Stimulated activated CD4-positive, alpha-beta T cell treated with anti-CD3 and anti-CD28 coated beads, TNF-alpha, amount 100 ng/mL, for 1 hour (primary cell): ENCODE measurements at regions not wholly inside any gene's neighbourhood (a gene's known extent, or its start where the extent isn't known, plus 50 kb on each side); places are given as distances from the start of the nearest gene placed in this dataset.

Experiments
- DNase-seq, 3 donors: peaks; one replicate each; pipeline ENCODE4 v3.0.0-alpha.2; 2020; ENCODE audit warnings: low read depth in 3 of 3, low spot score in 1 of 3

GRCh38 chr7:67738145-67738544, 741.5 kb downstream of the TYW1 start:
- DNase-seq, result no peak

- no peak for DNase-seq
These were observed 742.3 kb downstream of the TYW1 start for GRCh38 chr7:67738958-67739357.

GRCh38 chr7:67743501-67743900, 746.9 kb downstream of the TYW1 start:
- no peak for DNase-seq

GRCh38 chr7:67752227-67752626, 755.6 kb downstream of the TYW1 start:
- no peak for DNase-seq

- no peak for DNase-seq
These were observed 757.3 kb downstream of the TYW1 start for GRCh38 chr7:67753891-67754290.

- DNase-seq, result no peak
These were observed 758.0 kb downstream of the TYW1 start for GRCh38 chr7:67754651-67755050.

- DNase-seq, result no peak
These were observed 761.9 kb downstream of the TYW1 start for GRCh38 chr7:67758551-67758950.

- no peak for DNase-seq
These were observed 764.3 kb downstream of the TYW1 start for GRCh38 chr7:67760971-67761370.

- DNase-seq, result no peak
These were observed 765.9 kb downstream of the TYW1 start for GRCh38 chr7:67762516-67762915.

GRCh38 chr7:67764289-67764688, 767.7 kb downstream of the TYW1 start:
- DNase-seq, result no peak

- no peak for DNase-seq
These were observed 769.0 kb downstream of the TYW1 start for GRCh38 chr7:67765481-67766175.

- no peak for DNase-seq
These were observed 770.3 kb downstream of the TYW1 start for GRCh38 chr7:67766906-67767410.

- no peak for DNase-seq
These were observed 775.4 kb downstream of the TYW1 start for GRCh38 chr7:67771846-67772605.

- no peak for DNase-seq
These were observed 776.4 kb downstream of the TYW1 start for GRCh38 chr7:67773081-67773480.

GRCh38 chr7:67777119-67777518, 780.5 kb downstream of the TYW1 start:
- DNase-seq, result no peak

GRCh38 chr7:67781841-67782240, 785.2 kb downstream of the TYW1 start:
- no peak for DNase-seq

GRCh38 chr7:67786021-67786420, 789.4 kb downstream of the TYW1 start:
- no peak for DNase-seq

GRCh38 chr7:67788669-67789068, 792.0 kb downstream of the TYW1 start:
- DNase-seq, result no peak

GRCh38 chr7:67791918-67792317, 795.3 kb downstream of the TYW1 start:
- DNase-seq, result no peak

- no peak for DNase-seq
These were observed 797.9 kb downstream of the TYW1 start for GRCh38 chr7:67794544-67794943.

GRCh38 chr7:67803789-67804188, 807.2 kb downstream of the TYW1 start:
- DNase-seq, result no peak

GRCh38 chr7:67805921-67806471, 809.4 kb downstream of the TYW1 start:
- DNase-seq, result no peak
